T-helper 1 cell (primary cell): ENCODE measurements at regions not wholly inside any gene's neighbourhood (a gene's known extent, or its start where the extent isn't known, plus 50 kb on each side); places are given as distances from the start of the nearest gene placed in this dataset.

Source experiments
- DNase-seq, 5 donors: peaks; one replicate each; pipeline ENCODE4 v3.0.0-alpha.2; 2012 to 2020

DNA sequence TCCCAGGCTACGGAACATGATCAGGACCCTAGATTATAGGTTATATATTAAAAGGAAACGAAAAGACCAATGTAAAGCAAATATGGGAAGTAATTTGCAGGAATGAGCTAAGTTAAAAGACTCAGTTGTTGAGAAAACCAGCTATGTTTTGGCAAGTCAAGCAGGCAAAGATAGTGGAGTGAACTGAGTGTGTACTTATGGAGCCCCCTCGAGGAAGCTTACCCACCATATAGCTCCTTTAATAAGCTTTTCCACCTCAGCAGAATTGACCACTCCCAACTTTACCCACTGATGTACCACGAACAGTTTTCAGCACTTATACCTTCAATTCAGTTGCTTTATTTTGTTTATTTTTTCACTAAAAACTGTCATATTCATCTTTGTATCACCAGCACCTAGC is 57.3 kb upstream of the PJA2 start:
- DNase-seq, result no peak
